H9 (cell line): ENCODE measurements at regions not wholly inside any gene's neighbourhood (a gene's known extent, or its start where the extent isn't known, plus 50 kb on each side); places are given as distances from the start of the nearest gene placed in this dataset.

Experiments used
- DNase-seq: peaks from one replicate; pipeline ENCODE4 v3.0.0-alpha.2; 2017
- H2AFZ ChIP-seq: one replicate; pipeline ENCODE4 v1.6.1; 2013; ENCODE audit warnings: mild to moderate bottlenecking, low read length, control low read depth, moderate library complexity
- H2AK5ac ChIP-seq: 2 replicates; pipeline ENCODE4 v1.6.1; 2013; ENCODE audit warnings: low read length, control low read depth, mixed read lengths; ENCODE audit not compliant: insufficient read length
- H2BK120ac ChIP-seq: one replicate; pipeline ENCODE4 v1.6.1; 2013; ENCODE audit warnings: low read depth, mild to moderate bottlenecking, low read length, control low read depth, inconsistent platforms; ENCODE audit not compliant: poor library complexity, severe bottlenecking
- H2BK12ac ChIP-seq: 2 replicates; pipeline ENCODE4 v1.6.1; 2013; ENCODE audit warnings: low read length, control low read depth, mixed read lengths, low read depth; ENCODE audit not compliant: insufficient read length
- H2BK15ac ChIP-seq: 2 replicates; pipeline ENCODE4 v1.6.1; 2013; ENCODE audit warnings: low read depth, low read length, control low read depth
- H2BK20ac ChIP-seq: one replicate; pipeline ENCODE4 v1.6.1; 2013; ENCODE audit warnings: low read depth, mild to moderate bottlenecking, low read length, control low read depth, inconsistent platforms; ENCODE audit not compliant: poor library complexity, severe bottlenecking
- H2BK5ac ChIP-seq: 2 replicates; pipeline ENCODE4 v1.6.1; 2013; ENCODE audit warnings: low read length, control low read depth, mixed read lengths; ENCODE audit not compliant: insufficient read length
- H3K14ac ChIP-seq: 2 replicates; pipeline ENCODE4 v1.6.1; 2013; ENCODE audit warnings: low read length, control low read depth; ENCODE audit not compliant: insufficient read depth
- H3K18ac ChIP-seq: 2 replicates; pipeline ENCODE4 v1.6.1; 2013; ENCODE audit warnings: low read depth, mild to moderate bottlenecking, mixed read lengths, low read length, control low read depth; ENCODE audit not compliant: insufficient read length
- H3K23ac ChIP-seq: 2 replicates; pipeline ENCODE4 v1.6.1; 2013; ENCODE audit warnings: low read length, control low read depth, mixed read lengths, low read depth; ENCODE audit not compliant: insufficient read length
- H3K23me2 ChIP-seq: 2 replicates; pipeline ENCODE4 v1.6.1; 2013; ENCODE audit warnings: low read depth, mild to moderate bottlenecking, mixed read lengths, low read length, control low read depth; ENCODE audit not compliant: insufficient read length, poor library complexity, severe bottlenecking
- H3K27ac ChIP-seq: 2 replicates; pipeline ENCODE4 v1.5.1; 2013; ENCODE audit warnings: low read length, control low read depth, mixed read lengths, low read depth; ENCODE audit not compliant: insufficient read length
- H3K27me3 ChIP-seq: 2 replicates; pipeline ENCODE4 v1.6.1; 2013; ENCODE audit warnings: low read length, control low read depth, inconsistent platforms; ENCODE audit not compliant: insufficient read depth
- H3K4ac ChIP-seq: 2 replicates; pipeline ENCODE4 v1.6.1; 2013; ENCODE audit warnings: low read depth, mild to moderate bottlenecking, control low read depth, inconsistent platforms, low read length, moderate library complexity
- H3K4me1 ChIP-seq: 2 replicates; pipeline ENCODE4 v1.6.1; 2013; ENCODE audit warnings: low read length, control low read depth, inconsistent platforms; ENCODE audit not compliant: insufficient read depth
- H3K4me2 ChIP-seq: 2 replicates; pipeline ENCODE4 v1.6.1; 2013; ENCODE audit warnings: low read length, control low read depth, mixed read lengths; ENCODE audit not compliant: insufficient read length, insufficient read depth
- H3K56ac ChIP-seq: 2 replicates; pipeline ENCODE4 v1.6.1; 2013; ENCODE audit warnings: low read depth, mild to moderate bottlenecking, mixed read lengths, low read length, control low read depth; ENCODE audit not compliant: insufficient read length
- H3K79me1 ChIP-seq: 2 replicates; pipeline ENCODE4 v1.6.1; 2013; ENCODE audit warnings: low read depth, mild to moderate bottlenecking, moderate library complexity, low read length, control low read depth, inconsistent platforms; ENCODE audit not compliant: insufficient read depth, poor library complexity, severe bottlenecking
- H3K79me2 ChIP-seq: 2 replicates; pipeline ENCODE4 v1.6.1; 2013; ENCODE audit warnings: low read length, control low read depth, inconsistent platforms; ENCODE audit not compliant: insufficient read depth
- H3K9ac ChIP-seq: 2 replicates; pipeline ENCODE4 v1.6.1; 2013; ENCODE audit warnings: low read length, control low read depth, mixed read lengths; ENCODE audit not compliant: insufficient read length; ENCODE audit errors: extremely low read depth
- H3K9me3 ChIP-seq: one replicate; pipeline ENCODE4 v1.6.1; 2013; ENCODE audit warnings: low read depth, low read length, inconsistent platforms; ENCODE audit not compliant: control insufficient read depth
- H3T11ph ChIP-seq: one replicate; pipeline ENCODE4 v1.6.1; 2013; ENCODE audit warnings: mild to moderate bottlenecking, low read length, control low read depth, inconsistent platforms
- H4K20me1 ChIP-seq: one replicate; pipeline ENCODE4 v1.6.1; 2013; ENCODE audit not compliant: control insufficient read depth, insufficient read length, insufficient read depth
- H4K5ac ChIP-seq: 2 replicates; pipeline ENCODE4 v1.6.1; 2013; ENCODE audit warnings: low read depth, mild to moderate bottlenecking, mixed read lengths, low read length, control low read depth; ENCODE audit not compliant: insufficient read length
- H4K8ac ChIP-seq: replicated peaks from 2 replicates; pipeline ENCODE4 v1.6.1; 2013; ENCODE audit warnings: low read length, control low read depth, mixed read lengths, low read depth; ENCODE audit not compliant: insufficient read length
- H4K91ac ChIP-seq: 2 replicates; pipeline ENCODE4 v1.6.1; 2013; ENCODE audit warnings: low read depth, mild to moderate bottlenecking, moderate library complexity, mixed read lengths, low read length, control low read depth; ENCODE audit not compliant: insufficient read length
- H3K27ac Mint-ChIP-seq, 3 experiments: 2 replicates in 2 of 3; 3 replicates in 1 of 3; pipeline ENCODE4 v1.8.0; 2020 to 2021; ENCODE audit warnings: mixed read lengths in 3 of 3, mild to moderate bottlenecking in 1 of 3, moderate library complexity in 1 of 3
- H3K27me3 Mint-ChIP-seq: 2 replicates; pipeline ENCODE4 v1.8.0; 2021; ENCODE audit warnings: low read depth, mild to moderate bottlenecking, moderate library complexity, mixed read lengths
- H3K36me3 Mint-ChIP-seq, 3 experiments: 2 replicates in 2 of 3; 3 replicates in 1 of 3; pipeline ENCODE4 v1.8.0; 2020 to 2021; ENCODE audit warnings: low read depth in 3 of 3, mixed read lengths in 3 of 3; ENCODE audit not compliant: insufficient read depth in 1 of 3
- H3K4me1 Mint-ChIP-seq, 2 experiments: 2 replicates each; pipeline ENCODE4 v1.8.0; 2020; ENCODE audit warnings: mixed read lengths in 2 of 2
- H3K4me3 Mint-ChIP-seq, 2 experiments: 2 replicates in 1 of 2; 3 replicates in 1 of 2; pipeline ENCODE4 v1.8.0; 2020 to 2021; ENCODE audit warnings: mild to moderate bottlenecking in 2 of 2, mixed read lengths in 2 of 2, moderate library complexity in 1 of 2
- H3K9me3 Mint-ChIP-seq, 2 experiments: 2 replicates in 1 of 2; 3 replicates in 1 of 2; pipeline ENCODE4 v1.8.0; 2020; ENCODE audit warnings: mild to moderate bottlenecking in 2 of 2, mixed read lengths in 2 of 2, moderate library complexity in 1 of 2
- CTCF ChIP-seq: fragments of 200-600 bp; sonication (generic); conservative IDR thresholded peaks from 3 replicates; pipeline ENCODE4 v1.8.0; 2021; ENCODE audit warnings: antibody characterized with exemption, mild to moderate bottlenecking
- WGBS: extraction: QIAGEN DNeasy Blood & Tissue Kit; methylation state at CpG from one replicate; pipeline ENCODE4 v1.1.7; 2013; ENCODE audit warnings: missing lambda C conversion rate, low lambda C conversion rate, mixed read lengths; ENCODE audit not compliant: insufficient read length; ENCODE audit errors: extremely low coverage; 5-methylcytosine and 5-hydroxymethylcytosine counted together

GRCh38 chr13:85608255-85608829, 190.9 kb downstream of the SLITRK6 start:
- H3K18ac ChIP-seq, result no peak overlapping the region
- H2AFZ ChIP-seq, result no peak overlapping the region
- H3K4ac ChIP-seq, result no peak overlapping the region
- H3K4me3 Mint-ChIP-seq, result no peak overlapping the region; a peak in 1 of 5 replicates
- no CpG with 5 or more reads among the region's 7 CpGs for WGBS
- H4K20me1 ChIP-seq, result no peaks in the 10 kb centered on the region
- H4K5ac ChIP-seq, result no peak overlapping the region
- no peak overlapping the region for H3K4me2 ChIP-seq
- H3K56ac ChIP-seq, result no peak overlapping the region
- no peak overlapping the region for H4K91ac ChIP-seq
- TF ChIP-seq CTCF, result no peak
- no peak overlapping the region for H3T11ph ChIP-seq
- no peak overlapping the region for H3K9ac ChIP-seq
- no peaks in the 10 kb centered on the region; a peak in 2 of 7 replicates for H3K36me3 Mint-ChIP-seq
- no peak overlapping the region for H2AK5ac ChIP-seq
- no peak overlapping the region for H2BK12ac ChIP-seq
- no peaks in the 10 kb centered on the region for H3K9me3 ChIP-seq
- no peaks in the 10 kb centered on the region for H3K79me2 ChIP-seq
- peaks cover 15 to 17% of the 10 kb centered on the region in 2 experiments for H3K4me1 Mint-ChIP-seq
- no peak overlapping the region for H2BK20ac ChIP-seq
- peaks cover 0 to 2% of the 10 kb centered on the region in 2 experiments; a peak in 1 of 5 replicates for H3K9me3 Mint-ChIP-seq
- H3K14ac ChIP-seq, result no peak overlapping the region
- H3K27me3 Mint-ChIP-seq, result no peaks in the 10 kb centered on the region
- no peaks in the 10 kb centered on the region for H3K4me1 ChIP-seq
- H3K23ac ChIP-seq, result no peak overlapping the region
- no peak overlapping the region for H2BK5ac ChIP-seq
- no peak overlapping the region for H3K27ac Mint-ChIP-seq
- no peak overlapping the region for H3K27ac ChIP-seq
- no peaks in the 10 kb centered on the region for H3K27me3 ChIP-seq
- no peak overlapping the region for H4K8ac ChIP-seq
- peak; percentile 64 for DNase-seq
- H3K23me2 ChIP-seq, result no peaks in the 10 kb centered on the region
- no peak overlapping the region for H2BK120ac ChIP-seq
- no peaks in the 10 kb centered on the region for H3K79me1 ChIP-seq
- no peak overlapping the region for H2BK15ac ChIP-seq
